Ramos (cell line): ENCODE measurements at regions not wholly inside any gene's neighbourhood (a gene's known extent, or its start where the extent isn't known, plus 50 kb on each side); places are given as distances from the start of the nearest gene placed in this dataset.

ENCODE experiments used
- in situ Hi-C: fragments of 300-500 bp; cut with MboI; formaldehyde crosslinking; loops from one replicate; pipeline ENCODE4 v1.14.3; 2022; ENCODE audit warnings: low sequenced_read_pairs; ENCODE audit not compliant: unreplicated experiment

DNA sequence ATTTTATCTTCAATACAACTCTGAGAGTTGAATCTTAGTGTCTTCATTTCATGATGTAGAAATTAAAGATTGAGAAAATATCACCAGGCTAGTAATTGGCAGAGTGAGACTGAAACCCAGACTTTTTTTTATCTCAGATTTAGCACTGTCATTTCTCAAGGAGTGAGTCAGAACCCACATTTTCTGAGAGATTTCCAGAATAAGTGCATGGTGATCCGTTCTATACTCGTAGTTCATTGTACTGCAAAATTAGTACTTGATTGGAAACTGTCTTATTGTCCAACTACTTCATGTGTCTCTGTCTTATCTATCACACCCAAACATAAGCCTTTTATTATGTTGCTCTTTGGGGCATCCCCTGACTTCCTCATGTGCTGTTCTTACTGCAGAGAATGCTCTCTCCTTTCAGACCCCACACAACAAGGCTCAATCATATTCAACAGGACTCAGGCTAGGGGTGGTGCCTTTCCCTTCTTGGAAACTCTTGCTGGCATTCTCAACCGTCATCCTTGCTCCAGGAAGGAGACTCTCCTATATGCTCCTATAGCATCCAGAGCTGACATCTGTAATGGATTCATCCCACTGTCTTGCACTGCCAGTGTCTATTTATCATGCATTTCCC, 76.7 kb upstream of the BLID start:
- in situ Hi-C loops: no loop called here

DNA sequence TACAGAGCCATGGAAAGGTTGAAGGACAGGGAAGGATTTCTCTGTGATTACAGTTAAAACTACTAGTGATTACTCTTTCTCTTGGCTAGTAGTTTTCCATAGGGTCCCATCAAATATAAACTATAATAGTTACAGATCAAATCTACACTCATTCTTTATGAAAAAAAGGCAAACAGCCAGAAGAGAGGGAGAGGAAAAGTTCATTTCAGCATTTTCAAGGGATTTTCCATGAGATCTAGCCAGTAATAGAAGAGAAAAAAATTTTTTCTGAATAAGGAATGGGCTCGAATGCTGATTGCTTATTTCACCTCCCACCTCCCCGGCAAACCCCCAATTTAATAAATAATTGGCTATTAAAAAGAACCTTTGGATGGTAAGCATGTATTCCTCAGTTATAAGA, 74.8 kb upstream of the BLID start:
- in situ Hi-C loops: no loop called here

DNA sequence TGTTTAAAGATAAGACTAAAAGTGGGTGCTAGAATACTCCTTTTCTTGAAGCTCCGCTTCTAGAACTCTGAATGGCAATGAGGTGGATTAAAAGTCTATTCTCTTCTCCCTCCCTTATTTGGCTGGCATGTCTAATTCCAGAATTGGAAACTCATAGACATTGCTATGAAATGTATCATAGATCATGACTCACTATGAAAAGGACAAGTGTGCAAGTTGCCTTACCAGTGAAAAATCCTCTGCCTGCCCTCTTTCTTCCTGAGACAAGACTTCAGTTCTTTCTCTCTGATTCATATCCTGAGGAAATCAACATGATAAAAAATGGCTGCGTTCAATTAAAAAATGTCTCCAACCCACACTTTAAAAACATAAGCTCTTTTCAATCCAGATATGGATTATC, 73.2 kb upstream of the BLID start:
- in situ Hi-C loops: no loop called here

DNA sequence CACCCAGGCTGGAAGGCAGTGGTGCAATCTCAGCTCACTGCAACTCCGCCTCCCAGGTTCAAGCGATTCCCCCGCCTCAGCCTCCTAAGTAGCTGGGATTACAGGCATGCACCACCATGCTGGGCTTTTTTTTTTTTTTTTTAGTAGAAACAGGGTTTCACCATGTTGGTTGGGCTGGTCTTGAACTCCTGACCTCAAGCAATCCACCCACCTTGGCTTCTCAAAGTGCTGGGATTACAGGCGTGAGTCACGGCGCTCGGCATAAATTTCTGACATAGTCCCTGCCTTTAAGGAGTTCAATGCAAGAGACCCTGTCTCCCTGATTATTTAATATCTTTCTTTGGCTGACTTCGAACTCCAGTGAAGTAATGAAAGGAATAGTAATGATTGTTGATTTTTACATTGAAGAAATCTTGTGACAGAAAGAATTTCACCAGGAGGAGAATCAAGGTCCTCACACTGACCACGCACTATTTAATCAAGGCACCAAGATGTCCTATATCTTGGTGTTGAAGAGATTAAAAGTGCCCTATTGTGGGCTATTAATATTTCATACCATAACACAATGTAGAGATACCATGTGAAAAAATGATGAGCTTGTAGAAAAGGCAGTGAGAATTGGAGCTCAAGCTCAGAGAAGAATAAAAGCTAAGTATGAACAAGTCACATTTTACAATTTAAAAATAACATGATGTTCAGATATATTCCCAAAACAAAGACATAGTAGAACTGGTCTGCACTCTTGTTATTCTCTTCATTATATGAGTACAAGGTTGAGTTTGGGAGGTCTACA, 71.6 kb upstream of the BLID start:
- in situ Hi-C loops: no loop called here

DNA sequence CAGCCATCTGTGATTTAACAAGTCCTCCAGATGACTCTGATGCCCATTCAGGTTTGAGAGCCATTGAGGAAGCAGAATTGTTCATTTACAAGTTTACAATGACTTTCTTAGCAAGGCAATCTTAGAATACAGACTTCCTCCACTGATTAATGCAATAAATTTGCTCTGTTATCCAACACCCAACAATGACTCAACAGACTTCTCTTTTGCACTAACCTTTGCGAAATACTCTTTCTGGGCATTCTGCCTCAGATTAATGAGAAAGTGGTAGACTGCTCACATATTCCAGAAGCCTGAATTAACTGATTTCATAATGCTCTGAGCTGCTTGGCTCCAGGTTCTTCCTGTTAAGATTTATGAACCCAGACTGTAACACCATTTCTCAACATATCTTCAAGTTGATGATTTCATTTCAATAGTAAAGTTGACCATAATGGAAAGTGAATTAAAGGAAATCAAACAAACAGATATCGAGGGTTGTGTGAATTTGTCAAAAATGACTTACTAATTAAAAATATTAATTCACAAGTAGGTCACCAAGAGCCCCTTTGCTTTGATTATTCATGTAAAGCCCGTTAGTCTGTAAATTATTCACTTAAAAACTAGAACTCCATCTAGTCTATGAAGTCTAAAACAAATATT, 70.5 kb upstream of the BLID start:
- in situ Hi-C loops: no loop called here

DNA sequence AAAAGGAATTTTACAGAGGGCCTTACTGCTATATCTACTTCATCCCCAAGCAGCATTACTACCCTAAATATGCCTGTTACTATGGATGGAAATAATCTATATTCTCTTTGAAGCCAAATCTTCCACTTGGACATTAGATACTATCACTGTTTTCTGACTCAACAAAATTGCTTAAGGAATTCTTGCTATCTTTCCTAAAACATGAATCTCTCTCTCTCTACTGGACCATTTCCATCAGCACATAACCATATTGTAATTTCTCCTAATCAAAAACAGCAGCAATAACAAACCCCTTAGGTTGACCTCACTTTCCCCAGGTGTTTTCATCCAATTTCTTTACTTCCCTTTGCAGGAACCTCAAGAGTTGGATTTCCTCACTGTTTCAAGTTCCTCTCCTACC, 67.9 kb upstream of the BLID start:
- in situ Hi-C loops: no loop called here

DNA sequence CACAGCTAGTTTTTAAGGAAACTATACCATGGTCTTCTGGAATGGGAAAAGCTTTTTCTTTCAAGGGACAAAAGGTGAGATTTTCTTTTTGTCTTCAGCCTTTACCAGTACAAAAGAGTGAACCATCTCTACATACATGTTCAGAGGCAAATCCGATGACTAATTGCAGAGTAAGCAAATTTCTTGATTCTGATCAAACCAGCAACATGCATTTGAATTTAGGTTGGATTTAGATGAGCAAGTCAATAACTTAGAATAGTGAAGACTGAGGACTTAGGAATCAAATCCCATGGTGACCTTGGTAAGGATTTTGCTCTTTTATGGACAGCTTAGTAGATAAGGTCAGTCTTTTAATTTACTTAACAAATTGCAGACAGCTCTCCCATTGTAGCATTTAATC, 65.9 kb upstream of the BLID start:
- in situ Hi-C loops: no loop called here

DNA sequence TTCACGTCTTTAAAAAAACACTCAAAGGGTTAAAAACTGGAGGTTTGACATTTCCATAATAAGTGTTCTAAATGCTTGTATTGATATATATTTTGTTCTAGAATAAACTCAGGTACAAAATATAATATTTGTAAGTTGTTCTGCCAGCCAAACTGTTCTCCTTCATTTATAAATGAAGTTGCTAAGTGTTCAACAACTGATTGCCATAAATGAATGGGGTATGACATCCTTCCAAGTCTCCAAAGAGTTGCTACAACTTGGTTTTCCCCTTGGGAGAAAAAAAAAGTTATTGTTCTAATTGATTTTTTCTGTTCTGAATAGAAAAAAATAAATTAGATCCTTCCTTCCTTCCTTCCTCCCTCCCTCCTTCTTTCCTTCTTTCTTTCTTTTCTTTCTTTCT, 65.4 kb upstream of the BLID start:
- in situ Hi-C loops: no loop called here

DNA sequence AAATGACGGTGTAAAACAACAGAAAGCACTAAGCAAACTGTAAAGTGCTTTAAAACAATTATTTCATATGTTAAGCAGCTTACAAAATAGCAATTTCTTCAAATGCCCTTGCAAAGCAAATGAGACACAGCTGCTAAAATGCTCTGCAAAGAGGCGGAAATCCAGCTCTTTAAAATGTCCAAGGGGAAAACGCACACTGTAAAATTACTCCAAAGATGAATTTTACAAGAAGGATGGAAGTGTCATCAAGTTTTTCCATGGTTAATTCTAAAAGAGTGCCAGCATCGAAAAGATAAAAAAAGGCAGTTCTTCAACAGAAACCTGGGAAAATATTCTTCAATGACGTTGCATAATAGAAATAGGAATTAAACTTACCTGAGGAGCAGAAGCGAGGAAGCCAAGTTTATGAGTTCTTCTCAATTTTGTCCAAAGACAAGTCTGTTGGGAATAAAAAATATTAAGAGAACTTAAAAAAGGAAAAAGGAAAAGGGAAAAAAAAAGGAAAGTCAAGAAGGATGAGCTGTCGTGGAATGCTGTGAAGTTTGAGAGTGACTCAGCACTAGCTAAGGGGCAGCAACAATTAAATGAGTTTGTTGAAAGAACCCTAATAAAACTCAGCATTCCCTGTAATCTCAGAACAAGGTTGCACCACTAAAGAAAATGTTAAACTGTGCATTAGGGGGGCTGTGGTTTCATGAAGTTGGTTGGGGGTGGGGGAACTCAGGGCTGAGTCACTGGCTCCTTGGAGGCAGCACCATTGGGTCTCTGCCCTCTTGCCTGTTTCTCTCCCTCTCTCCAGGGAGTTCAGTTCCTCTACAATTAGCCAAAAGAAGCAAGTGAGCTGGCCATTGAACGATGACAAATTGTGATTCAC, 64.2 kb upstream of the BLID start:
- in situ Hi-C loops: no loop called here

DNA sequence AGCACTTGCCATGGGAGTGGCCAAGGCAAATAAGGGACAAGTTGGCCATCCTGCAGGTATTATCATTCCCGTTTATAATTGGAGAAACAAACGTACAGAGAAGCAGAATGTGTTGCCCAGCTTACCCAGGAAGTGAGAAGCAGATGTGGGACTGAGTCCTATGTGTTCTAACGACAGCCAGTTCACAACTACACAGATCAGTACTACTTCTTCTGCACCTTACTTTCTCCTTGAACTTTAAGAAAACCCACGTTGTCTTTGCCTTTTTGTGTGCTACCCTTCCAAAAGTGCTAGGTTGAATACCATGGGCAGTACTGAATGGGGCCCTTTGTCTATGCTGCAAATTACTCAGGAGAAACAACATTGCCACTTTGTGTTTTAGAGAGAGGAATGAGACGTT, 62.8 kb upstream of the BLID start:
- in situ Hi-C loops: no loop called here

DNA sequence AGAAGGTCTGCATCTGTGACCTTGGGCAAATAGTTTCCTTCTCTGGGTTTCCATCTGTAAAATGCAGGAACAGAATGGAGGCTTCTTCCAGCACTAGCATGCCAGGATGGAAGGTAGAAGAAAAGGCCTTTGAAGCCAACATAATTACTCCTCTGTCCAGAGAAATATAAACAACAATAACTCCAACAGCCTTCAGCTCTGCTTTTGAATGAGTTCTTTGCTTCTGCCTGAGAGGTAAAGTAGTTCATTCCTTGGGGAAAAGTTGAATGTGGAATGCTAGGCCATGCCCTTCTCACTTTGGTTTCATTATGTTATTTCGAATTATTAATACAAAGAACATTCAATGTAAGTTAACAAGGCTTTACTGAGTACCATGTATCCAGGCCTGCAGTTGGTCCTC, 61.2 kb upstream of the BLID start:
- in situ Hi-C loops: no loop called here

DNA sequence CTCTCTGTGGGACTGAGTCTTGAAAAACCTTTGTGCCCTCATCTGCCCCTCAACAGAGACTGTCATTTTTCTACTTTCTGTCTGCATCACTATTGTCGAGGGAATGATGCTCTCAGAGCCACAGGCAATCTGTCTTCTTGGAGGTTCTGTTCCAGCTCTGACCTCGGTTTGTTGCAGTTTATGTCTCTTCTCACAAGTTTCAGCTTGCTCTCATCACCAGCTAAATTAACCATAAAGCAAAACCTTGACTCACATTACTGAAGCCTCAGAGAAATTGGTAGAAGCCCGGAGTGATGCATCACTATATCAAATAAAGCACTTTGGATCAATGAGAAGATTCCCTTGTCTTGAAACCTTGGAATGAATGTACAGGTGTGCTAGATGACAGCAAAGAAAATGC, 60.6 kb upstream of the BLID start:
- in situ Hi-C loops: no loop called here

DNA sequence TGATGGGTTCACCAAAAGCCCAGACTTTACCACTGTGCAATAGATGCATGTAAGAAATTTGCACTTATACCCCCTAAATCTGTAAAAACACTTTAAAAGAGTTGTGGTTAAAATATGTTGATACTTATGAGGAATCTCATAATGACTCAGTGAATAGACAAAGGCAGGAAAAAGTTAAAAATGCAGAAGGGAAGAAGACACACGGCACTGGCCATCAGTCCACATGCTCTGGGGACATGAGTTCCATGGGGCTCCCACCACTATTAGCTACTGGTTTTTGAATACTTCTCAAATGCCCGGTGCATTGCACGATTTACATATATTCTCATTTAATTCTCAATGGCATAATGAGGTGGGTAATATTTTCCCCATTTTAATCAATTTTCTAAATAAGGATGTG, 59.3 kb upstream of the BLID start:
- in situ Hi-C loops: no loop called here

DNA sequence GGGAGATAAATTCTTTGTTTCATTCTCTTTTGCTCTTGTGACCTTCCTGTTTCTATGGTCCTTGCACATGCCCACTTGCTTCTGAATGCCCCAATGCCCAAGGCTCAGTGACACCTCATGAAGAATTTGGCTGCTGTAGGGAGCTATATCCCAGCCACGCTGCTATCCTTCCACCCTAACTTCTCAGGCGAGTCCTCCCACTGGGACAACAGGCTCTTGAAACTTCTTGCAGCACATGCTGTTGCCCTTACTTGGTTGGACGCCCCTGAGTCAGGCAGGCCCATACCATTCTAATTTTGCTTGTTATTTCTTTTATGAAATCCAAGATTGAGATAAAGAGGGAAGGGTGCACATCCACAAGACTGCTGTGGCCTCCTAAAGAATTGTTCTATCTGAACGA, 57.6 kb upstream of the BLID start:
- in situ Hi-C loops: no loop called here

DNA sequence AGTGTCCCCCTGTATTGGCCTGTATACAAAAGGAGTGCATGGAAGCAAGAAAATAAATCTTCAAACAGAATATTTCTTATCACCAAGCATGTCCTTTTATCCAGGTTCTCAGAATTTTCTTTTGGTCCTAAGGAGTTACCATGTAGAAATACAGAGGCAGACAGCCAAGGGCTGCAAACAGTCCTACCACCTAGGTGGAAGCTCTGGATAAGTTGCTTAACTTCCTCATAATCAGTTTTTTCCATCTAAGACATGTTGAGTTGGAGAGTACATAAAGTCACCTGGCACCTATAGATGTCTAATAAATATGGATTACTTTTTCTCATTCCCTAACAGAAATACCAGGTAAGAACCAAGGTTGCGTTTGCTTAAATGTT, 57.0 kb upstream of the BLID start:
- in situ Hi-C loops: no loop called here

DNA sequence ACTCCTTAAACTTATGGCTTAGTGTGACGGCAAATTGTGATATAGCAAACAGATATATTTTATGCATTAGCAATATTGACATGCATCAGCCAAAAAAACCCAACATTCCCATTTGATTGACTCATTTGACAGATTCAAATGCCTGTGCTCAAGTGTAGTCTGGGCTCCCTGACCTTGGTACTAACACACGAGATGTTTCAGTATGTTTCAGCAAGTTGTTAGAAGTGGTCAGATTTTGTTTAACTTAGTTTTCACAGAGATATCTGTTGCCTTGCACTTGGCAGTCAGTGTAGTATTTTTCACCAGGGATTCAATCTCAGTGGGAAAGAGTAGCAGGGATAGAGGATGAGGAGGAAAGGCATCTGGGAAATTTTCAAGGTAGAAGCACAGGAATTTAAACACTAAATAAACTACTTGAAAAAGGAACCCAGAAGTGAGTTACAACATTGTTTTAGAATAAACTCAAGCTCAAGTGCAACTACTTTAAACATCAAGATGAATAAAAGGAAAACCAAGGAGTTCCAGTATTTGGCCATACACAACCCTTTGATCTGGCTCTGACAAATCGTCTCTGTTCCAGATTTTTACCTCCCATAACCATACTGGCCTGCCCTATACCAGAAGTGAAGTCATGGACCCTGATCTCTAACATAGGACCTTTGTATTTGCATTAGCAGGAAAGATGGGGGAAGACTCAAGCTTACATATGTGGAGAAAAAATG, 56.5 kb upstream of the BLID start:
- in situ Hi-C loops: no loop called here

DNA sequence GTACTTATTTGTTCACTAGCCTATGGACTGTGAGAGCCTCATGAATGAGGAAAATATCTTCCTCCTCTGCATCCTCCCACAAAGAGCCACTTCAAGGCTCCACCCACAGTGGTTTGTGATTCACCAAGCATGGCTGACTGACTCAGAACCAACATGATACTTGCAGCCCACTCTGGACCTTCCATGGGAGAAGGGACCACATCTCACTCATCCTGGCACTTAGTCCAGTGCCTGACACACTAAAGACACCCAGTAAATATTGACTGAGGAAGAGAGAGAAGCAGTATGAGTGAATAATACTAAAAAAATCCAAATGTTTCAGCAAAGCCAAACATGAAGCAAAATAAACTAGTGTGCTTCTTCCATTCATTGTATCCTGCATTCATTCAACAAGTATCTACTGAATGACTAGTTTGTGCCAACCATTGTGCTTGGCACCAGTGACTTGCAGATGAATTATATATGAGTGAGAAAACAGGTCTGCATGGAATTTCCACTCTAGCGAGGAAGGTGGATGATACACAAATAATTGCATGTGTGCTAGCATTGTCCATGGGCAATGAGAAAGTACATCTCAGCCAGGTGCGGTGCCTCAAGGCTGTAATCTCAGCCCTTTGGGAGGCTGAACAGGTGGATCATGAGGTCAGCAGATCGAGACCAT, 54.9 kb upstream of the BLID start:
- in situ Hi-C loops: no loop called here

DNA sequence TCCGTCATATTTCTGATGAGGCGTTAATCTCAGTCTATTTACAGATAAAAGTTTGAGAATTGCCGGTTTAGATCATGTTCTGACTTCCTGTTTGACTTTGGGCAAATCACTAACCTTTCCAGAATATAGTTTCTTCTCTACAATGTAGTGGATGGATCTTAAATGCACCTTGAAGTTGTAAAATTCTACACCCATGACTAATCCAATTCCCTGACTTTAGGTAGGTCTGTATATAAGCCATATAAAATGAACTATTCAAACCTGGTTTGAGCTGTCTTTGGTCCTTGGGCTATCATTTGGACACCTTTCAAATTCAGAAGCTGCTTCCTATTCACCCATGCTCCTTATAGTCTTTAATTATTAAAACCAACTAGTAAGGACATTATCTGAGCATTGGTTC, 52.2 kb upstream of the BLID start:
- in situ Hi-C loops: no loop called here

DNA sequence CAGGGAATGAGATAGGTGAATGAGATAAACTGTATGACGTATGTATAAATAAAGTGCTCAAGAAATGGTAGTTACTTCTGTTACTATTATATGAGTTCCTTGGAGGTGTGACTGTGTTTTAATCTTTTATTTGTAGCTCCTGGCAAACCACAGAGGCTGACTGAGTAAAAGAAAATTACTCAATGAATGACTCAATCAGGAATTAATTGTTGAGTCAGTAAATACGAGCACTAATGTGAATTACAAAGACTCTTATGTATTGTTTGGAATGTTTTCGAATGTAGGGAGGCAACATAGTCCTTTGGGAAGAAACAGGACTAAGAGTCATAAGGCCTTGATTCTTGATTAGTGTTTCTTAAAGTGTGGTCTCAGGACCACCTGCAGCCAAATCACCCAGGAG, 51.1 kb upstream of the BLID start:
- in situ Hi-C loops: no loop called here
